HG03066 (cell line): ENCODE measurements at regions not wholly inside any gene's neighbourhood (a gene's known extent, or its start where the extent isn't known, plus 50 kb on each side); places are given as distances from the start of the nearest gene placed in this dataset.

Source experiments
- ATAC-seq: cut with Tn5 transposase; IDR thresholded peaks from one replicate; pipeline ENCODE4 v1.9.1; 2021; ENCODE audit warnings: low read depth; ENCODE audit not compliant: unreplicated experiment

GRCh38 chr13:89733829-89734228 is 1613.7 kb upstream of the MIR17HG start:
- no peak for ATAC-seq

GRCh38 chr13:89737051-89737450 is 1610.4 kb upstream of the MIR17HG start:
- no peak for ATAC-seq

GRCh38 chr13:89738072-89738471 is 1609.4 kb upstream of the MIR17HG start:
- ATAC-seq, result no peak

GRCh38 chr13:89740994-89741685 is 1606.3 kb upstream of the MIR17HG start:
- ATAC-seq, result no peak

GRCh38 chr13:89746554-89746953 is 1600.9 kb upstream of the MIR17HG start:
- ATAC-seq, result no peak

DNA sequence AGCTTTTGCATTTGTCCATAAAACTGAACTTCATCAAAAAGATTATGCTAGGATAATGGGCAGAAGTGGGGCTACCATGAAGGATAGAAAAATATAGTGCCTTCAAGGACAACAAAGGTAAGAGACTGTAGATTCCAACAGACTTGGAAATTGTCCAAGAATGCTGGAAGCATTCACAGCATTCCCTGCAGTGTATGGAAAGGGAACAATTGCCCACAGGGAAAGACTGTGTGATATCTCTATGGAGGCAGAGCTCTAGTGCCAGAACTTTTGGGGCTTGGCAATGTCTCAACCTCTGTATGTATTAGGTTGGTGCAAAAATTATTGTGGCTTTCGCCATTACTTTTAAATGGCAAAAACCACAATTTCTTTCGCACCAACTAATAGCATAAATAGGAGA is 1598.8 kb upstream of the MIR17HG start:
- ATAC-seq, result no peak

DNA sequence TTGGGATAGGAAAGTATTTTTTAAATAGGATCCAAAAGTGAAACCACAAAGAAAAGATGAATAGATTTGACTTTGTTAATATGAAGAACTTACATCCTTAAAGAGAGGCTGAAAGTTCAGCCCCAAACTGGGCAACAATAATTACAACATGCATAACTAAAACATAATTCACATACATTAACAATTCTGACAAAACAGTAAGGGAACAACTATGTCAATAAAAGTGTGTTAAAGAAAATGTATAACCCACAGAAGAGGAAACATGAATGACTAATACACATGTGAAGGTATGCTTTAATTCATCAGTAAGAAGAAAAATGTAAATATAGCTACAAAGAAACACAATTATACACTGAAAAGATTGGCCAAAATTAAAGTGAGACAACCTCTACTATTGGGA is 1597.6 kb upstream of the MIR17HG start:
- ATAC-seq, result no peak

GRCh38 chr13:89750371-89750770 is 1597.1 kb upstream of the MIR17HG start:
- ATAC-seq, result no peak

GRCh38 chr13:89751432-89751930 is 1596.0 kb upstream of the MIR17HG start:
- no peak for ATAC-seq

DNA sequence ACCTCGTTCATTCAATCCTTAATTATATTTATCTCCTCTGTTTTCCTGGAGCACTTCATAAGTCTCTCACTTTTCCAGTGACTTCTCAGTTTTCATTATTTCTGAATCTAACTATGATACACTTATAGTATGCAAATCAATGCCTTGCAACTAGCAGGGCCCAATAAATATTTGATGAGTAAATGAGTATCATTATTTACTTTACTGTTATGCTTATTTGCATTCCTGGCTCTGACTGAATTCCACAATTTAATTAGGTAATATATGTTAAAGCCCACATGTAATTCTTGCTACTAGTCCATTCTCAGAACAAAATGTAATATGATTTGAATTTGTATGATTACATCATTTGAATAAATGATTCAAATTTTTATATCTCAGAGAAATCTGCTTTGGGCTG is 1595.1 kb upstream of the MIR17HG start:
- ATAC-seq, result no peak

DNA sequence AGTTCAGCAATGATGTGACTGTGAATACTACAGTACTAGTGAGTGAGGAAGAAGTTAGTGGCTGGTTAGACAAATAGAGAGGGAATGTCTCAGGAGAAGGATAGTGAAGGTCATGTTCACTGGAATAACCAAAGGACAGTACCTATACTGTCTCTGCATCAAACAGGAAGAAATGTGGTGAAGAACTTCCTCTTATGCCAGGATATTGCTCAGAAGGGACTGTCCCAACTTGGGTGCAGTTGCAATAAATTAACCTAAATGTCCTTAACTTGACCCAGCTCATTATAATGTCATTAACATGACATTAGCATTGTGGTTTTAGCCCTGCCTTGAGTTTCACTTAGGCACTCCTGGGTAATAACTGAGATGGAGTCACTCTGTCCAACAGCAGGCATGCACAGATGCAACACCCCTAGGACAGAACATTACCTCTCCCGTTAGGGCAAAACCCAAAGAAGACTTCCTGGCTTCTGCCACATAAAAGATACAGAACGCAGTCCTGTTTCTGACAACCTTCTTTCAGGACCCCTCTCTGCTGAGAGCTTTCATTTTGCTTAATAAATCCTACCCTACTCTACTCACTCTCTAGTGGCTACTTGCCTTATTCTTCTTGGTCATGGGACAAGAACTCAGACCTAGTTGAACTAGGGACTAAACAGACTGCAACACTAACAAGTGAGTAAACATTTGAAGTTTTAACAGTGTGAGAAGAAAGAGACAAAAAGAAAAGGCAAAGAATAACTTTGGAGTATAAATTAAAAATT is 1591.6 kb upstream of the MIR17HG start:
- ATAC-seq, result no peak

DNA sequence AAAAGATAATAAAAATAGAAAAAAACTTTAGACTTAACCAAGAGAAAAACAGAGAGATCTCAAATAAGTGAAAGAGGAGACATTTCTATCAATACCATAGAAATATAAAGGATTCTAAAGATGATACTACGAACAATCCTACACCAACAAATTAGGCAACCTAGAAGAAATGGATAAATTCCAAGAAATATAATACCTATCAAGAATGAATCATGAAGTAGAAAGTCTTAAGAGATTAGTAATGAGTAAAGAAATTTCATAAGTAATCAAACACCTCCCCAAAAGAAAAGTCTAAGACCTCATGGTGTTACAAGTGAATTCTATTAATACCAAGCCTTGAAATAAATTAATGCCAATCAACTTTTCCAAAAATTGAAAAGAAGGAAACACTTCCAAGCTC is 1584.5 kb upstream of the MIR17HG start:
- ATAC-seq, result no peak

DNA sequence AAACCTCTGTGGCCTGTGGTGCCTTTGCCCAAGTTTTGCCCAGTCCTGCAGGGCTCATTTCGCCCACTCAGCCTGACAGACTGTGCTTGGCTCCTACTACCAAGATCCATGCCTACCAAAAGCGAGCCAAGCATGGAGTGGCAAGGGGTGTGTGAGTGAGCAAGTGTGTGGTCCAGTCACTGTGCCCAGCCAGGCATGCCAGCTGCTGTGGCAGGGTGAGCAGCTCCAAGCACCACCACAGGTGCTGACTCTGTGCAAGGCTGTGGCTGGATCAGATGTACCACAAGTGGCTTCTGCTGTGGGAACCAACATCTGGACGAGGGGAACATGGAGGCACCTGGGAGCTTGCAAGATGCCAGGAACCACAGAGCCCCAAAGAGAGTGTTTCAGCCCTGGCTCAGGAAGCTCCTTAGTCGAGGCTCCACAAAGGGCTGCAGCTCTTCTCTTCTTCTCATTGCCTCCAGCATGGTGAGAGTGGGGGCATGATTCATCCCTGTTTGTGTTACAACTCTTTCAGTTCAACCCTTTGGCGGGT is 1564.2 kb upstream of the MIR17HG start:
- no peak for ATAC-seq

GRCh38 chr13:89784161-89784809 is 1563.2 kb upstream of the MIR17HG start:
- ATAC-seq, result no peak

DNA sequence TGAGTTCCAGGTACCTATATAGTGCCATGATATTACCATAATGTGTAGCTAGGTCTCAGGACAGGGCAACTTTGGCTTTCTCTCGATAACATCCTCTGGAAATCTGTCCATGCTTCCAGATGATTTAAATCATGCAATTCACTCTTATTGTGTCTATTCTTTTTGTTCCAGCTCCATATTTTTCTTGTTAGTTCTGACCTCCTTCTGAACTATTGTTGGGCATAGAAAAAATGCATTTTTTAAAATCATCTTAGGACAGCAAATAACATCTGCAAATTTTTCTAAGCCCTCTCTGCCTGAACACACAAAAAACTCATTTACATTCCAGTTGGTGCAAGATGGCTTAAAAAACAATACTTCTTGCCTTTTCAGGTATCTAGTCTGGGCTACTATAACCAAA is 1561.0 kb upstream of the MIR17HG start:
- ATAC-seq, result no peak

GRCh38 chr13:89790696-89791095 is 1556.8 kb upstream of the MIR17HG start:
- no peak for ATAC-seq

DNA sequence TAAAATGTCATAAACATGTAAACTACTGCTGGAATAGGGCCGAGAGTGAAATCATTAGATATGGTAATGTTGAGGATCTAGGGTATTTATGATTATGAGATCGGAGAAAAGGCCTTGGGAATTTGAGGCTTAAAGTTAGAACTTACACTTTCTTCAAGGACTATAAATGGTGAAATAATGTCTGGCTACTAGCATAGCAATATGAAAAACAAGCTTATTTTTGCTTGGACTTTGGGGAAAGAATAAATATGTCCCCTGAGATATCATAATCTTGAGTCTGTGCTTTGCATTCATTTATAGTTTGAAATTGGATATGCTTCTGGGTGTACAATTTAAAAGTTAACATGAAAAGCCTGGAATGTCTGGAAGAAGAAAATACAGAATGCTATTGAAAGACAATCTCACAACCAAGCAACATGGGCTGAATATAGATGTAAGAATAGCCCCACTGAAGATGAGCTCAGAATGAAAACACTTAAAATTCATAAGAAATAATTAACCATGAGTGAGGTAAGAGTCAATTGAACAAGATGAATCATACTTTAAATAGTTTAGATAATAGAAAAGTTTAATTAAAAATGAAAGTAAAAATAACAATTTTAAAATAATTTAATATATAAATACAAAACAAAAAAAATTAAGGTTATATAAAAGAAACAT is 1555.4 kb upstream of the MIR17HG start:
- no peak for ATAC-seq

DNA sequence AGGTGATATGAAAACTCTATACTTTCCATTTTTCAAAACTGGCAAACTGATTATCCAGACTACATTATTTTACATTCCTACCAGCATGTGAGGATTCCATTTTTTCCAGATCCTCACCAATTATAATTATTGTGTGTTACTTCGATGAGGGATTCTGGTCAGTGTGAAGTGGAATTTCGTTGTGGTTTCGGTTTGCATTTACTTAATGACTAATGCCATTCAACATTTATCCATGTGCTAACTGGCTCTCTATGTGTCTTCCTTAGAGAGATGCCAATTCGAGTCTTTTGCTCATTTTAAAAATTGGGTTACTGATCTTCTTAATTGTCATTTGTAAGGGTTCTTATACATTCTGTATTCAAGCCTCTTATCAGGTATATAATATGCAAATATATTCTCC is 1551.3 kb upstream of the MIR17HG start:
- ATAC-seq, result no peak

DNA sequence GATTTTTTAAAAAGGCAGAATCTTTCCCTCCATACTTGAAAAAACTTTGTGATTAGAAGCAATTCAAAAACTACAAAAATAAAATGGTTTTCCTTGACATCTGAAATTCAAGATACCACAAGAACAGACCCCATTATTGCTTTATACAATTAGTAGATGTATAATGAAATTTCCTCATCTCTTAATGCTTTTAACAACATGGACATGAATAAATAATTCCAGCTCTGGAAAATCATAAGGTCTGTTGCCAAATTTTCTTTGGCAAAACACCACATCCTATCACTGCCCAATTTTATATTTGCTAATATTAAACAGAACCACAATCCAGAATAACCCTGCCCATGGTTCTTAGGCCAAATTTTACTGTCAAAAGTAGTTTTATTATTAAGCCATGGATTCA is 1543.6 kb upstream of the MIR17HG start:
- ATAC-seq, result no peak

DNA sequence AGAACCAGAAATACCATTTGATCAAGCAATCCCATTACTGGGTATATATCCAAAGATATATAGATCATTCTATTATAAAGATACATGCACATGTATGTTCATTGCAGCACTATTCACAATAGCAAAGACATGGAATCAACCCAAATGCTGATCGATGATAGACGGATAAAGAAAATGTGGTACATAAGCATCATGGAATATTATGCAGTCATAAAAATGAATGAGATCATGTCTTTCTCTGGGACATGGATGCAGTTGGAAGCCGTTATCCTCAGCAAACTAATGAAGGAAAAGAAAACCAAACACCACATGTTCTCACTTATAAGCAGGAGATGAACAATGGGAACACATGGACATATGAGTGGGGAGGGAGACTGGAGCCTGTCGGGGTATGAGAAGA is 1540.9 kb upstream of the MIR17HG start:
- ATAC-seq, result no peak

DNA sequence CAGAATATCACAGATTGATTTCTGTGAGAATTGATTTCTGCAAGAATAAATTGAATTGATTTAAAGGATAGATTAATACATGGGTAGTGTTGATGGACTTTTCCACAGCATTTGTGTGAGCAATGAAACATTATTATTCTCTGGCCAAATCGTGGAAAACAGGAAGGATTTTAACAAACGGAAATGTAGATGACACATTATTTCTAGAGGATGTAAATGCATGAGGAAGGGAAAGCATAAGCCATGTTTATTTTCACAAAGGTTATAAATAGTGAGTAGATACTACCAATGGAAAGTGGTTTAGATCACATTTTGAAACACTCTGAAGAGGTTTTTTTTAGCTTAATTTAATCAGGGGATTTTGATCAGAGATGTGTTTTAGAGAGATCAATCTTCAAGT is 1534.6 kb upstream of the MIR17HG start:
- no peak for ATAC-seq
